GM12878 (cell line): ENCODE measurements at regions not wholly inside any gene's neighbourhood (a gene's known extent, or its start where the extent isn't known, plus 50 kb on each side); places are given as distances from the start of the nearest gene placed in this dataset.

Experiments
- ATAC-seq: fragments of 200-7000 bp; cut with Tn5 transposase; 3 replicates; pipeline ENCODE4 v1.9.1; 2020; ENCODE audit warnings: mild to moderate bottlenecking, moderate library complexity
- BruUV-seq: library from RNA; stranded (reverse); fragments of 400-500 nt; replicated peaks from 2 replicates; lab custom pipeline; 2021; lab: Mats Ljungman, UMichigan
- CTCF ChIA-PET: fragments of 300-600 bp; sonication (Branson Sonifier 250); formaldehyde crosslinking; extraction: SDS; loops from one replicate; lab custom pipeline; 2021; ENCODE audit warnings: inconsistent platforms; lab: Yijun Ruan, JAX
- POLR2A ChIA-PET: fragments of 350-600 bp; formaldehyde crosslinking; extraction: SDS; loops from one replicate; lab custom pipeline; 2021; ENCODE audit warnings: inconsistent platforms; lab: Charles Lee
- RAD21 ChIA-PET: fragments of 300-600 bp; sonication (Branson Sonifier 250); formaldehyde crosslinking; loops from one replicate; lab custom pipeline; 2023; ENCODE audit warnings: antibody characterized with exemption; ENCODE audit not compliant: unreplicated experiment; lab: Charles Lee
- SMC1A ChIA-PET: fragments of 300-600 bp; sonication (Branson Sonifier 250); formaldehyde crosslinking; loops from one replicate; lab custom pipeline; 2023; ENCODE audit not compliant: unreplicated experiment, uncharacterized antibody; lab: Charles Lee
- DNase-seq: peaks from one replicate; pipeline ENCODE4 v3.0.0-alpha.2; 2011; ENCODE audit warnings: low read depth, low spot score
- FAIRE-seq: peaks from 3 replicates; lab custom pipeline; 2011; peaks lifted over from hg19 to GRCh38; lab: Jason Lieb, UNC
- H2AFZ ChIP-seq: 2 replicates; pipeline ENCODE4 v1.6.0; 2011; ENCODE audit warnings: low read depth, low read length, control low read depth; ENCODE audit not compliant: control insufficient read depth
- H3K27ac ChIP-seq: 2 replicates; pipeline ENCODE4 v1.5.1; 2011; ENCODE audit warnings: control low read depth; ENCODE audit not compliant: control insufficient read depth, insufficient read depth
- H3K27me3 ChIP-seq, 2 experiments: replicated peaks in 1 of 2; 2 replicates each; pipeline versions ENCODE4 v1.6.0 to v1.6.1; 2011; ENCODE audit warnings: low read length in 1 of 2; ENCODE audit not compliant: control insufficient read depth in 2 of 2, insufficient read depth in 2 of 2
- H3K36me3 ChIP-seq, 2 experiments: 2 replicates each; pipeline ENCODE4 v1.5.1; 2011; ENCODE audit warnings: low read length in 1 of 2; ENCODE audit not compliant: control insufficient read depth in 2 of 2, insufficient read depth in 2 of 2
- H3K4me1 ChIP-seq: 2 replicates; pipeline ENCODE4 v1.6.1; 2011; ENCODE audit warnings: mild to moderate bottlenecking, low read length, moderate library complexity, mixed read lengths; ENCODE audit not compliant: control insufficient read depth, insufficient read depth
- H3K4me2 ChIP-seq: 2 replicates; pipeline ENCODE4 v1.6.0; 2011; ENCODE audit warnings: control low read depth; ENCODE audit not compliant: control insufficient read depth, insufficient read depth
- H3K4me3 ChIP-seq: fragments of 200-600 bp; sonication (generic); 2 replicates; pipeline ENCODE4 v1.5.1; 2016
- H3K79me2 ChIP-seq: 2 replicates; pipeline ENCODE4 v1.6.0; 2011; ENCODE audit warnings: low read length; ENCODE audit not compliant: control insufficient read depth, insufficient read depth
- H3K9ac ChIP-seq: 2 replicates; pipeline ENCODE4 v1.8.0; 2011; ENCODE audit warnings: low read length, control low read depth, mixed read lengths; ENCODE audit not compliant: control insufficient read depth, insufficient read depth
- H3K9me3 ChIP-seq: replicated peaks from 3 replicates; pipeline ENCODE4 v1.5.1; 2011; ENCODE audit warnings: mild to moderate bottlenecking, low read length; ENCODE audit not compliant: control insufficient read depth, insufficient read depth
- H4K20me1 ChIP-seq: 2 replicates; pipeline ENCODE4 v1.6.0; 2011; ENCODE audit not compliant: control insufficient read depth, insufficient read depth
- ASH2L ChIP-seq: fragments of 300-600, 200-600 bp; sonication (generic); IDR thresholded peaks from 2 replicates; pipeline ENCODE4 v1.6.1; 2017; ENCODE audit warnings: low read depth, mild to moderate bottlenecking, borderline replicate concordance
- BHLHE40 ChIP-seq, 2 experiments: fragments of 450-650 bp in 1 of 2; IDR thresholded peaks; 2 replicates each; pipeline ENCODE4 v1.6.1; 2011 to 2017; ENCODE audit warnings: low read depth in 2 of 2, borderline replicate concordance in 1 of 2, improper control_type of control experiment in 1 of 2, low read length in 1 of 2, mild to moderate bottlenecking in 1 of 2
- CBX5 ChIP-seq: sonication (generic); IDR thresholded peaks from 2 replicates; pipeline ENCODE4 v1.6.1; 2016; ENCODE audit warnings: low read depth, moderate library complexity, mild to moderate bottlenecking, inconsistent platforms
- CHD1 ChIP-seq: IDR thresholded peaks from 2 replicates; pipeline ENCODE4 v1.6.1; 2012; ENCODE audit warnings: low read depth, low read length, improper control_type of control experiment
- CREM ChIP-seq: IDR thresholded peaks from 2 replicates; pipeline ENCODE4 v1.6.1; 2014; ENCODE audit warnings: antibody characterized with exemption, low read depth
- EGR1 ChIP-seq, 2 experiments: IDR thresholded peaks; 1 replicate in 1 of 2; 2 replicates in 1 of 2; pipeline ENCODE4 v1.6.1; 2011 to 2012; ENCODE audit warnings: low read depth in 2 of 2, low read length in 2 of 2, borderline replicate concordance in 1 of 2, mild to moderate bottlenecking in 1 of 2, moderate library complexity in 1 of 2
- HCFC1 ChIP-seq: fragments of 150-350 bp; IDR thresholded peaks from 2 replicates; pipeline ENCODE4 v1.6.1; 2014; ENCODE audit warnings: low read length
- HDAC2 ChIP-seq: fragments of 200-600 bp; sonication (generic); IDR thresholded peaks from 2 replicates; pipeline ENCODE4 v1.6.1; 2017
- IKZF2 ChIP-seq, 2 experiments: fragments of 450-650 bp; IDR thresholded peaks; 2 replicates each; pipeline ENCODE4 v1.6.1; 2017; ENCODE audit warnings: mild to moderate bottlenecking in 2 of 2, moderate library complexity in 2 of 2
- NFYB ChIP-seq: IDR thresholded peaks from 2 replicates; pipeline ENCODE4 v1.6.1; 2011; ENCODE audit warnings: low read depth, mild to moderate bottlenecking, low read length, improper control_type of control experiment, moderate library complexity; ENCODE audit not compliant: insufficient read depth
- NKRF ChIP-seq: fragments of 450-650 bp; conservative IDR thresholded peaks from 2 replicates; pipeline ENCODE4 v1.6.1; 2017; ENCODE audit warnings: mild to moderate bottlenecking, moderate library complexity
- PAX5 ChIP-seq: IDR thresholded peaks from 2 replicates; pipeline ENCODE4 v1.6.1; 2011; ENCODE audit warnings: low read depth, low read length, borderline replicate concordance
- POLR2AphosphoS2 ChIP-seq: IDR thresholded peaks from 2 replicates; pipeline ENCODE4 v1.6.1; 2011; ENCODE audit warnings: low read depth, mild to moderate bottlenecking, low read length, improper control_type of control experiment, moderate library complexity
- RUNX3 ChIP-seq: IDR thresholded peaks from 2 replicates; pipeline ENCODE4 v1.6.1; 2012; ENCODE audit warnings: low read length, inconsistent platforms
- SMARCA5 ChIP-seq: fragments of 450-650 bp; IDR thresholded peaks from 2 replicates; pipeline ENCODE4 v1.6.1; 2017; ENCODE audit warnings: mild to moderate bottlenecking
- SREBF1 ChIP-seq: IDR thresholded peaks from 2 replicates; pipeline ENCODE4 v1.6.1; 2012; ENCODE audit warnings: mild to moderate bottlenecking, low read length
- SREBF2 ChIP-seq: IDR thresholded peaks from 2 replicates; pipeline ENCODE4 v1.6.1; 2012; ENCODE audit warnings: mild to moderate bottlenecking, low read length
- SRF ChIP-seq, 2 experiments: IDR thresholded peaks; 2 replicates each; pipeline ENCODE4 v1.6.1; 2011; ENCODE audit warnings: low read depth in 2 of 2, low read length in 2 of 2, mild to moderate bottlenecking in 1 of 2, moderate library complexity in 1 of 2
- TARDBP ChIP-seq: IDR thresholded peaks from 2 replicates; pipeline ENCODE4 v1.6.1; 2016; ENCODE audit warnings: borderline replicate concordance
- ZSCAN29 ChIP-seq: fragments of 450-650 bp; IDR thresholded peaks from 2 replicates; pipeline ENCODE4 v1.6.1; 2017; ENCODE audit warnings: mild to moderate bottlenecking, moderate library complexity
- WGBS: methylation state at CpG from one replicate; pipeline ENCODE4 v1.1.6; 2016; ENCODE audit warnings: low lambda C conversion rate; ENCODE audit not compliant: insufficient replicate concordance, insufficient coverage; ENCODE audit errors: missing lambda C conversion rate; 5-methylcytosine and 5-hydroxymethylcytosine counted together
- in situ Hi-C: fragments of 300-500 bp; cut with MboI; formaldehyde crosslinking; loops from 9 replicates; pipeline ENCODE4 v1.14.3; 2018; ENCODE audit warnings: mixed read lengths
- intact Hi-C: fragments of 100-400 bp; cut with micrococcal nuclease; formaldehyde crosslinking; loops from one replicate; pipeline ENCODE4 v1.14.2; 2022; ENCODE audit not compliant: unreplicated experiment

DNA sequence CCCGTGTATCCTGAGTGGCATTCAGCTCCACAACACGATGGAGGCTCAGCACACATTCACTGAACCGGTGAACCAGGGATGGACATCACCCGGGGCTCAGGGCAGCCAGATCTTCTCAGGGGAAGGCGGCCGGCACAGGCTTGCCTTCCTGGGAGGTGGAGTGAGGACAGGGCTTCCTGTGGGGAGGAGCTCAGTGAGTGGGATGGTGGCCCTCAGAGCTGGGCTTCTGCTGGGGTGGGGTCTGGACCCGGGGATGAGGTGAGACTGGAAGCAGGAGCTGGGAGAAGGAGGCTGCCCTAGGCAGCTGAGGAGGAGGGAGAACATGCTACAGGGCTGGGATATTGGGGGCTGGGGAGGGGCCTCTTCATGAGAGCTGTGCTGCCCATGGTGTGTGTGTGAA, 58.5 kb upstream of the PRR23E start:
- 25% methylated on average over 7 of the region's 7 CpGs for WGBS
- BruUV-seq: no TSS peak

More for the DNA sequence above, 58.5 kb upstream of the PRR23E start:
- FAIRE-seq (no peak), DNase-seq (no peak), ATAC-seq (no peak)
- no peak overlapping the region for H3K27ac ChIP-seq
- intact Hi-C loops (no loop called here), in situ Hi-C loops (no loop called here)
- H3K9ac ChIP-seq: no peak overlapping the region
- no peaks in the 10 kb centered on the region for H3K36me3 ChIP-seq
- no peak overlapping the region for H2AFZ ChIP-seq
- no peak for TF ChIP-seq HCFC1
- TF ChIP-seq SREBF1: no peak
- TF ChIP-seq CREM: no peak
- no peak for TF ChIP-seq HDAC2
- TF ChIP-seq EGR1 (IDR thresholded peaks at IDR 0.05; ENCODE audit: borderline replicate concordance in 1 of 2, low read depth in 2 of 2, low read length in 2 of 2): no peak
- no peak for TF ChIP-seq NKRF
- TF ChIP-seq CBX5: no peak
- TF ChIP-seq SMARCA5: no peak
- TF ChIP-seq SREBF2: no peak
- TF ChIP-seq ZSCAN29: no peak
- TF ChIP-seq RUNX3: no peak
- TF ChIP-seq ASH2L: no peak
- no peak for TF ChIP-seq IKZF2 (IDR thresholded peaks at IDR 0.05)
- no peak for TF ChIP-seq CHD1
- TF ChIP-seq NFYB: no peak
- no peak for TF ChIP-seq BHLHE40 (IDR thresholded peaks at IDR 0.05; ENCODE audit: borderline replicate concordance in 1 of 2, low read depth in 2 of 2, low read length in 1 of 2)
- no peak for TF ChIP-seq TARDBP
- TF ChIP-seq PAX5: no peak
- no peak for TF ChIP-seq POLR2AphosphoS2
- TF ChIP-seq SRF (IDR thresholded peaks at IDR 0.05; ENCODE audit: low read depth in 2 of 2, low read length in 2 of 2): no peak
- H3K4me2 ChIP-seq: no peak overlapping the region
- no peaks in the 10 kb centered on the region for H4K20me1 ChIP-seq
- H3K9me3 ChIP-seq: no peaks in the 10 kb centered on the region
- ChIA-PET RAD21 (no interaction called here), POLR2A (no interaction called here), CTCF (no interaction called here), SMC1A (no interaction called here)
- peaks cover 0 to 4% of the 10 kb centered on the region in 2 experiments; a peak in 2 of 4 replicates for H3K27me3 ChIP-seq
- no peak overlapping the region for H3K4me3 ChIP-seq
- no peaks in the 10 kb centered on the region for H3K79me2 ChIP-seq
- no peaks in the 10 kb centered on the region for H3K4me1 ChIP-seq
